DMS53 treated with DMSO at 0.1 percent for 48 hours (cell line): ENCODE measurements at regions not wholly inside any gene's neighbourhood (a gene's known extent, or its start where the extent isn't known, plus 50 kb on each side); places are given as distances from the start of the nearest gene placed in this dataset.

Source experiments
- DNase-seq: peaks from one replicate; lab custom pipeline; 2025; ENCODE audit not compliant: unreplicated experiment; lab: John Stamatoyannopoulos, UW

- DNase-seq, result no peak
Observed at GRCh38 chrX:79300856-79301255, 66.3 kb downstream of the ITM2A start.

DNA sequence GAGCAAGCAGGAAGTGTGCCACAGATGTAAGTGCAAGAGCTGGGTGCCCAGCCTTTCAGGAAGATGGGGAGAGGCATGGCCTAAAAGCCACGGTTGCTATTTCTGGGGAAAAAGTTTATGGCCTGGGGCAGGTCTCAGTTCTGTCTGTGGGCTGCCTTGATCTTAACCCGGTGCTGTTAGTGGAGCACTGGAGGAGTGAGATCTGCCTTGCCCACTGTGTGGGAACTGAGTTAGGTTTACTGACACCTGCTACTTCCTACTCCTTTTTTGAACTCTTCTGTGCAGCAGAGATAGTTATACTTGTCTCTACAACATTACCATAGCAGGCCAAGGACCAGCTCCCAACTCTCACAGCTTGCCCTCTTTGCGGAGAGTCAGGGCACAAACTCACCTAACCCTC lies 76.5 kb downstream of the ITM2A start:
- no peak for DNase-seq

GRCh38 chrX:79288733-79289132 lies 78.4 kb downstream of the ITM2A start:
- DNase-seq, result no peak

DNA sequence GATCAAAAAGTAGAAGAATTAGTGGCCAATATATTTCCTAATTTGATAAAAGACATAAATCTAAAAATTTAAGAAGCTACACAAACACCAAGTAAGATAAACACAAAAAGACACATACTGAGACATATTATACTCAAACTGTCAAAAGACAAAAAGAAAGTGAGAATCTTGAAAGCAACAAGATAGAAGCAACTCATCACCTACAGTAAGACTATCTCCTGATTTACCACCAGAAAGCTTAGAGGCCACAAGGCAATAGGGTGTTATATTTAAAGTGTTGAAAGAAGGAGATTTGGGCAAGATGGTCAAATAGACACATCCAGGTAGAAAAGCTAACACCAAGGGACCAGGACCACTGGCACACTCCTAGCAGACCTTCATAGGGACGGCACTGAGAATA lies 79.4 kb downstream of the ITM2A start:
- no peak for DNase-seq

DNA sequence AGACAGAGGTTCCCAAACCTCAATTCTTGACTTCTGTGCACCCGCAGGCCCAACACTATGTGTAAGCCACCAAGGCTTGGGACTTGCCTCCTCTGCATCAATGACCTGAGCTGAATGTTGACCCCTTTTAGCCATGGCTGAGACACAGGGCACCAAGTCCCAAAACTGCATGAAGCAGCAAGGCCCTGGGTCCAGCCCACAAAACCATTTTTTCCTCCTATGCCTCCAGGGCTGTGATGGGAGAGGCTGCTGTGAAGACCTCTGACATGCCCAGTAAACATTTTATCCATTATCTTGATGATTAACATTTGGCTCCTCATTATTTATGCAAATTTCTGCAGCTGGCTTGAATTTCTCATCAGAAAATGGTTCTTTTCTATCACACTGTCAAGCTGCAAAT lies 85.4 kb downstream of the ITM2A start:
- DNase-seq, result no peak

DNA sequence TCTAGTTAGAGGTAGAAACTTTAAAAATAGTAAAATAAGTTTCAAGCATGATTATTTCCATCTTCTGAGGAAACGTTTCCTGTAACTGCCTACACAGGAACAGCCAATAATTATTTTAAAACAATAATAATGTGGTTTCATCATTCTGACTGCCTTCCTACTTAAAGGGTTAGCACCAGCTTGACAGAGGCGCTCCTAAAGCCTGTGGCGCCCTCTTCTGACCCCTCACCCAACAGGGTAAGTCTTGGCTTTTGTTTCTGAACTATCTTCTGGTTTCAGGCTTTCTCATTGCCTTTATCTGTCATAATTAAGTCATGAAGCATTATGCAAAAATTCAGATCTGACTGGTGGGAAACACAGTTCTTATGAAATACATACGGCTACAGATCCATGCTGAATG lies 96.7 kb downstream of the ITM2A start:
- peak; percentile 21 for DNase-seq

DNA sequence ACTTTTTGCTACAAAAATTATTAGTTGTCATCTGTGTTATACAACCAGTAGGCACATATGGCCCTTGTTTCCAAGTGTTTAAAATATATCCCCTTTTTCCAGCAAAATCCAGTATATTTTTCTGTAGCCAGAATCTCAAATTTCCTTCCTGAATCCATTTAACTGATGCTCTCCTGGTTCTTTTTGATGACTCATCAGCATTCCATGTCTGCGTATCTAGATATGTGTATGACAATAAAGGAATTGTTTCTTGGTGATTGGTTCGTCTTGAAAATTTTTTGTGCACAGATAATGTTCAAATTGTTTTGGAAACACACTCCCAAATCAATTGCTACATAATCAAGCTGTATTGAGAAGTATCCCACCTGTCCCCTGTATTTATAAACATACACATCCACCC lies 98.3 kb downstream of the ITM2A start:
- no peak for DNase-seq

- no peak for DNase-seq
Observed at GRCh38 chrX:79266702-79267101, 100.4 kb downstream of the ITM2A start.

DNA sequence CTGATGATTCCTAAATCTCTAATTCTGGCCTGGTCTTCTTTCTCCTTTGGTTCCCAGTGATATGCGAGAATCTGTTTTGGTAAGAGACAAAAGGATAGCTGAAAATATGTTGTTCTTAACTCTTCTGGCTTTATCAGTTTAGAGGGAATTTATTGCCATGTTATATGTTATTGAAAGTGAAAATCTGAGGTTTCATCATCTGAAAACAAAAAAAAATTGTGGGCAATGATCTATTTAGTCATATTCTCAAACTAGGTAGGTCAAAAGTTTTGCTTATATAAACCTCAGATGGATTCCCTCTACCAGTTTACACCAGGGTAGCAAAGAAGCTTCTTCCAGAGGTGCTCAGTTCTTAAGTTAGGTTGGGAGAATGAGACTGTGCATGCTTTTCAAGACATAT lies 103.6 kb downstream of the ITM2A start:
- DNase-seq, result no peak

- no peak for DNase-seq
Observed at GRCh38 chrX:79259073-79259689, 108.0 kb downstream of the ITM2A start.

GRCh38 chrX:79243691-79244090 lies 99.2 kb downstream of the GPR174 start:
- no peak for DNase-seq

DNA sequence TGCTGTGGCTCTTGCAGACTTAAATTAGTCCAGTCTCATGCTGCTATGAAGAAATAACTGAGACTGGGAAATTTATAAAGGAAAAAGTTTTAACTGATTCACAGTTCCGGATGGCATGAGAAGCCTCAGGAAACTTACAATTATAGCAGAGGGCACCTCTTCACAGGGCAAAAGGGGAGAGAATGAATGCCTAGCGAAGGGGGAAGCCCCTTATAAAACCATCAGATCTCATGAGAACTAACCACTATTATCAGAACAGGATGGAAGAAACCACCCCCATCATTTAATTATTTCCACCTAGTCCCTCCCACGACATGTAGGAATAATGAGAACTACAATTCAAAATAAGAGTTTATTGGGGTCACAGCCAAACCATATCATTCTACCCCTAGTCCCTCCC lies 91.4 kb downstream of the GPR174 start:
- no peak for DNase-seq

GRCh38 chrX:79231662-79232061 lies 87.2 kb downstream of the GPR174 start:
- DNase-seq, result no peak
